ENCODE measurements at regions not wholly inside any gene's neighbourhood (a gene's known extent, or its start where the extent isn't known, plus 50 kb on each side); places are given as distances from the start of the nearest gene placed in this dataset.

GRCh38 chr11:27287205-27287604 is 75.8 kb downstream of the CCDC34 start:
- ATAC-seq (no peak), DNase-seq (no peak)
- POLR2A ChIA-PET = no interaction called here
- no peaks in the 10 kb centered on the region for H3K4me1 Mint-ChIP-seq (ENCODE audit: low read depth)
- H3K4me3 Mint-ChIP-seq = no peak overlapping the region
- H3K27ac Mint-ChIP-seq = no peak overlapping the region
- CTCF ChIA-PET = no interaction called here
- H3K9me3 Mint-ChIP-seq = peaks cover 12% of the 10 kb centered on the region
- no peaks in the 10 kb centered on the region for H3K36me3 Mint-ChIP-seq (ENCODE audit: low read depth)
- TF ChIP-seq, protein P1, sequence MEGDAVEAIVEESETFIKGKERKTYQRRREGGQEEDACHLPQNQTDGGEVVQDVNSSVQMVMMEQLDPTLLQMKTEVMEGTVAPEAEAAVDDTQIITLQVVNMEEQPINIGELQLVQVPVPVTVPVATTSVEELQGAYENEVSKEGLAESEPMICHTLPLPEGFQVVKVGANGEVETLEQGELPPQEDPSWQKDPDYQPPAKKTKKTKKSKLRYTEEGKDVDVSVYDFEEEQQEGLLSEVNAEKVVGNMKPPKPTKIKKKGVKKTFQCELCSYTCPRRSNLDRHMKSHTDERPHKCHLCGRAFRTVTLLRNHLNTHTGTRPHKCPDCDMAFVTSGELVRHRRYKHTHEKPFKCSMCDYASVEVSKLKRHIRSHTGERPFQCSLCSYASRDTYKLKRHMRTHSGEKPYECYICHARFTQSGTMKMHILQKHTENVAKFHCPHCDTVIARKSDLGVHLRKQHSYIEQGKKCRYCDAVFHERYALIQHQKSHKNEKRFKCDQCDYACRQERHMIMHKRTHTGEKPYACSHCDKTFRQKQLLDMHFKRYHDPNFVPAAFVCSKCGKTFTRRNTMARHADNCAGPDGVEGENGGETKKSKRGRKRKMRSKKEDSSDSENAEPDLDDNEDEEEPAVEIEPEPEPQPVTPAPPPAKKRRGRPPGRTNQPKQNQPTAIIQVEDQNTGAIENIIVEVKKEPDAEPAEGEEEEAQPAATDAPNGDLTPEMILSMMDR (IDR thresholded peaks at IDR 0.05) = no peak
- no peaks in the 10 kb centered on the region for H3K27me3 Mint-ChIP-seq
- intact Hi-C loops (cut with micrococcal nuclease) = no loop called here

GRCh38 chr11:27285761-27286160 is 77.3 kb downstream of the CCDC34 start:
- intact Hi-C loops (cut with micrococcal nuclease) = no loop called here

GRCh38 chr11:27282806-27283205 is 80.2 kb downstream of the CCDC34 start:
- ATAC-seq (no peak), DNase-seq (no peak)
- intact Hi-C loops (cut with micrococcal nuclease) = no loop called here
- TF ChIP-seq, protein P1 (IDR thresholded peaks at IDR 0.05) = no peak
- H3K27me3 Mint-ChIP-seq = peaks cover 2% of the 10 kb centered on the region
- H3K4me3 Mint-ChIP-seq = no peak overlapping the region
- no peaks in the 10 kb centered on the region for H3K9me3 Mint-ChIP-seq
- no peaks in the 10 kb centered on the region for H3K4me1 Mint-ChIP-seq (ENCODE audit: low read depth)
- no peak overlapping the region for H3K27ac Mint-ChIP-seq
- CTCF ChIA-PET = interaction anchor here (1.2 to 1.6 kb wide), 2 partner anchors 14 to 99 kb away, joined by 3 to 5 read pairs; no protein-coding TSS in a partner anchor
- no peaks in the 10 kb centered on the region for H3K36me3 Mint-ChIP-seq (ENCODE audit: low read depth)
- POLR2A ChIA-PET = no interaction called here

More at GRCh38 chr11:27285761-27286160, 77.3 kb downstream of the CCDC34 start:
- no peaks in the 10 kb centered on the region for H3K4me1 Mint-ChIP-seq (ENCODE audit: low read depth)
- no peaks in the 10 kb centered on the region for H3K36me3 Mint-ChIP-seq (ENCODE audit: low read depth)
- no peak overlapping the region for H3K27ac Mint-ChIP-seq
- ChIA-PET CTCF (interaction anchor here (1.1 kb wide), 1 partner anchor 10 kb away, joined by 3 read pairs; no protein-coding TSS in a partner anchor), POLR2A (no interaction called here)
- ATAC-seq (no peak), DNase-seq (no peak)
- peaks cover 2% of the 10 kb centered on the region for H3K9me3 Mint-ChIP-seq
- TF ChIP-seq, protein P1 (IDR thresholded peaks at IDR 0.05) = no peak
- H3K27me3 Mint-ChIP-seq = no peaks in the 10 kb centered on the region
- H3K4me3 Mint-ChIP-seq = no peak overlapping the region

DNA sequence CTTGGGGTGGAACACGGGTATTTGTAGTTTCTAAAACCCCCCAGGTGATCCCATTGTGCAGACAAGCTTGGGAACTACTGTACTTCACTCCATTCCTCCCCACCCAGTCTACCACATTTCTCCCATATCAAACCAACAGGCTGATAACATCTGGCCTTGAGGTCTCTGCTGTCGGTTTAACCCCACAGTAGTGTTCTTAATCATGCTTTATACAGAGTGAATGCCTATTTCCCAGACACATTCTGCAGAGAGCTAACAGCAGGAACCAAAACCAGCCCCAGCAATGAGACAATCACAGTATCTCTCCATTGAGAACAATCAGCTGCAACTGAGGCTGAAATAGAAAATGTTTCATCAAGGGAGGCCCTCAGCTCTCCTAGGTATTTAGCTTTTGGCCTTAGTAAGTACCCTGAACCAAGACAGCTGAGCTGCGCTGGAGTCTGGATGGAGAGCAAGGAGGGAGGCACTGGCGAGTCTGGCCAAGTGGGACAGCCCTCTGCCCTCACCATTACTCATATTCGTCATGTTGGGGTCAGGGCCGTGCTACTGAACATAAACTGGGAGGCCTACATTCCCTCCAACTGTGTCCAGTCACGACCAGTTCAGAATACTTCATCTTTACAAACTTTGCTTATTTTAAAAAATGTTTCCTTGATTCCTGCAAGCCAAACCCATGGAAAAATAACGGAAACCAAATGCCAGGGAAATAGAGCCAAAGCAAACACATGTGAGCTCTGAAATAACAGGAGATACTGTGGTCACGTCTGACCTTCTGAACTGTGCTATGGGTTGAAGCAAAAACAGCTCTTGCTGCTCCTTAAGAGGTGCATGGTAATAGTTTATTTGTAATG is 81.0 kb downstream of the CCDC34 start:
- CTCF ChIA-PET = interaction anchor here (1.6 kb wide), 1 partner anchor 98 kb away, joined by 3 read pairs; no protein-coding TSS in a partner anchor
- intact Hi-C loops (cut with micrococcal nuclease) = no loop called here

GRCh38 chr11:27281276-27281675 is 81.7 kb downstream of the CCDC34 start:
- TF ChIP-seq, protein P1 (IDR thresholded peaks at IDR 0.05) = no peak
- no peak overlapping the region for H3K27ac Mint-ChIP-seq
- DNase-seq (no peak), ATAC-seq (no peak)
- intact Hi-C loops (cut with micrococcal nuclease) = no loop called here
- POLR2A ChIA-PET = no interaction called here
- peaks cover 3% of the 10 kb centered on the region for H3K27me3 Mint-ChIP-seq
- CTCF ChIA-PET = interaction anchor here (1.6 kb wide), 1 partner anchor 97 kb away, joined by 3 read pairs; no protein-coding TSS in a partner anchor
- H3K36me3 Mint-ChIP-seq (ENCODE audit: low read depth) = no peaks in the 10 kb centered on the region
- H3K4me3 Mint-ChIP-seq = no peak overlapping the region
- H3K4me1 Mint-ChIP-seq (ENCODE audit: low read depth) = no peaks in the 10 kb centered on the region
- no peaks in the 10 kb centered on the region for H3K9me3 Mint-ChIP-seq

More for the DNA sequence above, 81.0 kb downstream of the CCDC34 start:
- no peak for DNase-seq
- Mint-ChIP-seq H3K4me3 (no peak overlapping the region), H3K4me1 (ENCODE audit: low read depth) (no peaks in the 10 kb centered on the region), H3K27ac (no peak overlapping the region), H3K27me3 (peaks cover 3% of the 10 kb centered on the region), H3K36me3 (ENCODE audit: low read depth) (no peaks in the 10 kb centered on the region), H3K9me3 (no peaks in the 10 kb centered on the region)
- ATAC-seq = no peak
- TF ChIP-seq, protein P1 (IDR thresholded peaks at IDR 0.05) = no peak
- POLR2A ChIA-PET = no interaction called here
